Natural killer cell treated with Interleukin-12 subunit alpha and Interleukin-12 subunit beta and Interleukin-15 and Interleukin-18, amount 100 ng/mL, for 72 hours (primary cell): ENCODE measurements at regions not wholly inside any gene's neighbourhood (a gene's known extent, or its start where the extent isn't known, plus 50 kb on each side); places are given as distances from the start of the nearest gene placed in this dataset.
"Not testable (repeated sequence)": the region's sequence is repeated elsewhere in the genome, so short reads cannot be mapped to it uniquely, and the experiment has no call there.

Source experiments
- ATAC-seq, 2 donors: fragments of 150-1000 bp; cut with Tn5 transposase in 1 of 2; sonication (Bioruptor Pico), chemical (Tn5 transposase) in 1 of 2; 2 replicates each; pipeline ENCODE4 v1.10.0; 2021
- DNase-seq: peaks from one replicate; pipeline ENCODE4 v3.0.0; 2022; ENCODE audit warnings: low spot score
- H3K27ac Mint-ChIP-seq, 2 donors: 1 replicate in 1 of 2; 2 replicates in 1 of 2; pipeline ENCODE4 v1.8.0; 2022; ENCODE audit warnings: mixed read lengths in 2 of 2, mild to moderate bottlenecking in 1 of 2, moderate library complexity in 1 of 2
- H3K27me3 Mint-ChIP-seq, 2 donors: 1 replicate in 1 of 2; 2 replicates in 1 of 2; pipeline ENCODE4 v1.8.0; 2022; ENCODE audit warnings: mixed read lengths in 2 of 2
- H3K36me3 Mint-ChIP-seq: one replicate; pipeline ENCODE4 v1.8.0; 2022; ENCODE audit warnings: mixed read lengths
- H3K4me1 Mint-ChIP-seq, 2 donors: 1 replicate in 1 of 2; 2 replicates in 1 of 2; pipeline ENCODE4 v1.8.0; 2022; ENCODE audit warnings: low read depth in 2 of 2, mixed read lengths in 2 of 2, mild to moderate bottlenecking in 1 of 2
- H3K4me3 Mint-ChIP-seq: one replicate; pipeline ENCODE4 v1.8.0; 2022; ENCODE audit warnings: mixed read lengths
- H3K9me3 Mint-ChIP-seq: 2 replicates; pipeline ENCODE4 v1.8.0; 2022; ENCODE audit warnings: mixed read lengths

GRCh38 chr2:167739921-167740320, 507.5 kb downstream of the STK39 start:
- H3K27ac Mint-ChIP-seq, DNase-seq, H3K4me3 Mint-ChIP-seq, H3K9me3 Mint-ChIP-seq, ATAC-seq, H3K36me3 Mint-ChIP-seq, H3K4me1 Mint-ChIP-seq: not testable (repeated sequence)
- peaks cover 0 to 10% of the 10 kb centered on the region in 2 donors for H3K27me3 Mint-ChIP-seq

- Mint-ChIP-seq H3K27me3 (peaks cover 3 to 7% of the 10 kb centered on the region in 2 donors), H3K9me3 (no peaks in the 10 kb centered on the region), H3K4me3 (no peak overlapping the region), H3K4me1 (no peaks in the 10 kb centered on the region), H3K36me3 (no peaks in the 10 kb centered on the region), H3K27ac (no peak overlapping the region)
- no peak for ATAC-seq
- DNase-seq = no peak
Measured at GRCh38 chr2:167733747-167734146, 513.6 kb downstream of the STK39 start.

- ATAC-seq (no peak), DNase-seq (no peak)
- Mint-ChIP-seq H3K4me1 (no peaks in the 10 kb centered on the region), H3K36me3 (no peaks in the 10 kb centered on the region), H3K9me3 (no peaks in the 10 kb centered on the region), H3K27ac (no peak overlapping the region), H3K4me3 (no peak overlapping the region), H3K27me3 (peaks cover 0 to 3% of the 10 kb centered on the region in 2 donors)
Measured at GRCh38 chr2:167732326-167732725, 515.1 kb downstream of the STK39 start.

- Mint-ChIP-seq H3K36me3 (no peaks in the 10 kb centered on the region), H3K9me3 (no peaks in the 10 kb centered on the region), H3K27me3 (peaks cover 0 to 3% of the 10 kb centered on the region in 2 donors), H3K4me3 (no peak overlapping the region), H3K27ac (no peak overlapping the region), H3K4me1 (no peaks in the 10 kb centered on the region)
- ATAC-seq = no peak
- DNase-seq = no peak
Measured at GRCh38 chr2:167729911-167730310, 517.5 kb downstream of the STK39 start.

GRCh38 chr2:167726788-167727187, 520.6 kb downstream of the STK39 start:
- no peak overlapping the region for H3K27ac Mint-ChIP-seq
- ATAC-seq = no peak
- DNase-seq = no peak
- H3K36me3 Mint-ChIP-seq = no peaks in the 10 kb centered on the region
- peaks cover 0 to 2% of the 10 kb centered on the region in 2 donors for H3K27me3 Mint-ChIP-seq
- no peaks in the 10 kb centered on the region for H3K9me3 Mint-ChIP-seq
- H3K4me1 Mint-ChIP-seq = no peaks in the 10 kb centered on the region
- no peak overlapping the region for H3K4me3 Mint-ChIP-seq

- H3K27me3 Mint-ChIP-seq = peaks cover 0 to 13% of the 10 kb centered on the region in 2 donors
- no peaks in the 10 kb centered on the region for H3K4me1 Mint-ChIP-seq
- DNase-seq = no peak
- H3K36me3 Mint-ChIP-seq = no peaks in the 10 kb centered on the region
- ATAC-seq = no peak
- H3K9me3 Mint-ChIP-seq = no peaks in the 10 kb centered on the region
- no peak overlapping the region for H3K27ac Mint-ChIP-seq
- H3K4me3 Mint-ChIP-seq = no peak overlapping the region
Measured at GRCh38 chr2:167721593-167721992, 525.8 kb downstream of the STK39 start.

- no peak overlapping the region for H3K4me3 Mint-ChIP-seq
- H3K36me3 Mint-ChIP-seq = no peaks in the 10 kb centered on the region
- ATAC-seq = no peak
- peaks cover 6 to 13% of the 10 kb centered on the region in 2 donors for H3K27me3 Mint-ChIP-seq
- peaks cover 4% of the 10 kb centered on the region for H3K9me3 Mint-ChIP-seq
- no peaks in the 10 kb centered on the region for H3K4me1 Mint-ChIP-seq
- no peak for DNase-seq
- H3K27ac Mint-ChIP-seq = no peak overlapping the region
Measured at GRCh38 chr2:167719410-167719809, 528.0 kb downstream of the STK39 start.

GRCh38 chr2:167718560-167718959, 528.8 kb downstream of the STK39 start:
- ATAC-seq (no peak), DNase-seq (no peak)
- no peaks in the 10 kb centered on the region for H3K36me3 Mint-ChIP-seq
- peaks cover 6 to 13% of the 10 kb centered on the region in 2 donors for H3K27me3 Mint-ChIP-seq
- peaks cover 4% of the 10 kb centered on the region for H3K9me3 Mint-ChIP-seq
- H3K4me1 Mint-ChIP-seq = no peaks in the 10 kb centered on the region
- no peak overlapping the region for H3K4me3 Mint-ChIP-seq
- no peak overlapping the region for H3K27ac Mint-ChIP-seq

- Mint-ChIP-seq H3K27ac (no peak overlapping the region), H3K36me3 (no peaks in the 10 kb centered on the region), H3K4me1 (no peaks in the 10 kb centered on the region), H3K27me3 (peaks cover 6 to 10% of the 10 kb centered on the region in 2 donors), H3K9me3 (peaks cover 6% of the 10 kb centered on the region), H3K4me3 (no peak overlapping the region)
- DNase-seq = no peak
- ATAC-seq = no peak
Measured at GRCh38 chr2:167715932-167716331, 531.5 kb downstream of the STK39 start.

GRCh38 chr2:167715498-167715897, 531.9 kb downstream of the STK39 start:
- H3K4me3 Mint-ChIP-seq, DNase-seq, H3K36me3 Mint-ChIP-seq, H3K9me3 Mint-ChIP-seq, ATAC-seq, H3K27me3 Mint-ChIP-seq, H3K4me1 Mint-ChIP-seq, H3K27ac Mint-ChIP-seq: not testable (repeated sequence)

- H3K4me1 Mint-ChIP-seq = no peaks in the 10 kb centered on the region
- H3K36me3 Mint-ChIP-seq = no peaks in the 10 kb centered on the region
- peaks cover 7% of the 10 kb centered on the region for H3K9me3 Mint-ChIP-seq
- DNase-seq (no peak), ATAC-seq (no peak)
- peaks cover 6 to 9% of the 10 kb centered on the region in 2 donors for H3K27me3 Mint-ChIP-seq
- no peak overlapping the region for H3K27ac Mint-ChIP-seq
- no peak overlapping the region for H3K4me3 Mint-ChIP-seq
Measured at GRCh38 chr2:167712275-167712674, 535.1 kb downstream of the STK39 start.

- no peak overlapping the region for H3K27ac Mint-ChIP-seq
- no peaks in the 10 kb centered on the region for H3K4me1 Mint-ChIP-seq
Measured at GRCh38 chr2:167708998-167709397, 538.4 kb downstream of the STK39 start.

GRCh38 chr2:167706800-167707199, 540.6 kb downstream of the STK39 start:
- no peaks in the 10 kb centered on the region for H3K36me3 Mint-ChIP-seq
- DNase-seq (no peak), ATAC-seq (no peak)
- H3K4me3 Mint-ChIP-seq = no peak overlapping the region
- H3K27me3 Mint-ChIP-seq = peaks cover 0 to 9% of the 10 kb centered on the region in 2 donors
- peaks cover 3% of the 10 kb centered on the region for H3K9me3 Mint-ChIP-seq
- no peak overlapping the region for H3K27ac Mint-ChIP-seq
- H3K4me1 Mint-ChIP-seq = no peaks in the 10 kb centered on the region

More at GRCh38 chr2:167708998-167709397, 538.4 kb downstream of the STK39 start:
- DNase-seq (no peak), ATAC-seq (no peak)
- Mint-ChIP-seq H3K36me3 (no peaks in the 10 kb centered on the region), H3K9me3 (peaks cover 3% of the 10 kb centered on the region), H3K27me3 (peaks cover 0 to 9% of the 10 kb centered on the region in 2 donors), H3K4me3 (no peak overlapping the region)

GRCh38 chr2:167703441-167703840, 544.0 kb downstream of the STK39 start:
- Mint-ChIP-seq H3K27ac (no peak overlapping the region), H3K9me3 (no peaks in the 10 kb centered on the region), H3K4me1 (no peaks in the 10 kb centered on the region), H3K4me3 (no peak overlapping the region), H3K27me3 (no peaks in the 10 kb centered on the region), H3K36me3 (no peaks in the 10 kb centered on the region)
- ATAC-seq (no peak), DNase-seq (no peak)

GRCh38 chr2:167702227-167702626, 545.2 kb downstream of the STK39 start:
- no peak for ATAC-seq
- no peak overlapping the region for H3K4me3 Mint-ChIP-seq
- no peak overlapping the region for H3K27ac Mint-ChIP-seq
- no peaks in the 10 kb centered on the region for H3K36me3 Mint-ChIP-seq
- H3K27me3 Mint-ChIP-seq = no peaks in the 10 kb centered on the region
- H3K9me3 Mint-ChIP-seq = no peaks in the 10 kb centered on the region
- no peaks in the 10 kb centered on the region for H3K4me1 Mint-ChIP-seq
- no peak for DNase-seq
